Epithelial cell of proximal tubule (primary cell): ENCODE measurements at regions not wholly inside any gene's neighbourhood (a gene's known extent, or its start where the extent isn't known, plus 50 kb on each side); places are given as distances from the start of the nearest gene placed in this dataset.

Experiments
- DNase-seq: peaks from one replicate; pipeline ENCODE4 v3.0.0-alpha.2; 2011; ENCODE audit warnings: low read depth
- H3K4me3 ChIP-seq: 2 replicates; pipeline ENCODE4 v1.5.1; 2011; ENCODE audit warnings: low read depth, mild to moderate bottlenecking, low read length
- CTCF ChIP-seq: conservative IDR thresholded peaks from 2 replicates; pipeline ENCODE4 v1.5.1; 2012; ENCODE audit warnings: low read depth, mild to moderate bottlenecking, low read length

GRCh38 chr1:232390590-232390989 is 239.3 kb downstream of the SIPA1L2 start:
- H3K4me3 ChIP-seq = no peak overlapping the region
- no peak for TF ChIP-seq CTCF
- DNase-seq = no peak

- no peak for TF ChIP-seq CTCF
- DNase-seq = no peak
- no peak overlapping the region for H3K4me3 ChIP-seq
Observed at GRCh38 chr1:232389744-232390143, 240.2 kb downstream of the SIPA1L2 start.

GRCh38 chr1:232388363-232388762 is 241.6 kb downstream of the SIPA1L2 start:
- H3K4me3 ChIP-seq = no peak overlapping the region
- no peak for TF ChIP-seq CTCF
- DNase-seq = no peak

GRCh38 chr1:232386721-232387510 is 243.0 kb downstream of the SIPA1L2 start:
- DNase-seq = no peak
- no peak overlapping the region for H3K4me3 ChIP-seq
- TF ChIP-seq CTCF = no peak

GRCh38 chr1:232386294-232386693 is 243.6 kb downstream of the SIPA1L2 start:
- H3K4me3 ChIP-seq = no peak overlapping the region
- no peak for TF ChIP-seq CTCF
- no peak for DNase-seq

GRCh38 chr1:232385221-232385620 is 244.7 kb downstream of the SIPA1L2 start:
- no peak for DNase-seq
- no peak overlapping the region for H3K4me3 ChIP-seq
- no peak for TF ChIP-seq CTCF
